ENCODE measurements at regions not wholly inside any gene's neighbourhood (a gene's known extent, or its start where the extent isn't known, plus 50 kb on each side); places are given as distances from the start of the nearest gene placed in this dataset.

DNA sequence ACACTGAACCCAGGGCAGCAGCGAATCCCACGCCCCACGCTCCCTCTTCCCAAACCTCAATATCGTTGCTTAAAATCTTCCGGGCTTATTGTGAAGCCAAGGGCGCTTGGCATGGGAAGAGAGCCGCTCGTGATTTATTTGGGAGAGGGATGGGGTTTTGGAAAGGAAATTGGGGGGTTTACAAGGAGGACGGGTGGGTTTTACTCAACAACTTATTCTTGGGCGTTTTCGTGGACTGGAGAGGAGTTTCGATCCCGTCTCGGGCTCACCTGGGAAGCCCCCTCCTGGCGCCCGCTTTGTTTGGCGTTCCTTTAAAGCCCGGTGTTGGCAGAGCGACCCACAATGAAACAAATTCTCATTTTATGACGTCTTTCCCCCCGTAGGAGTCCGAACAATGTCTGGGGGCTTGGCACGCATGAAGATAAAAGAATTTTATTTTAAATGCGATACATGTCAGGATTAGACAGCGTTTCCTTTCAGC, 135.3 kb downstream of the INSIG2 start:
- H3K27me3 ChIP-seq (ENCODE audit: low read length), result no peaks in the 10 kb centered on the region
- H4K20me1 ChIP-seq (ENCODE audit: low read depth, low read length), result no peaks in the 10 kb centered on the region; the same call in 1 of the 2 replicates
- H3K9me2 ChIP-seq (replicated peaks; ENCODE audit: insufficient read depth, low read length), result no peaks in the 10 kb centered on the region
- H3K36me3 ChIP-seq (ENCODE audit: low read length), result no peaks in the 10 kb centered on the region
- no peaks in the 10 kb centered on the region for H3K9me3 ChIP-seq (ENCODE audit: insufficient read depth, low read length)
- H3K27ac ChIP-seq (ENCODE audit: low read depth, low read length), result no peak overlapping the region
- TF ChIP-seq EZH2phosphoT487 (conservative IDR thresholded peaks at IDR 0.05; ENCODE audit: low read length), result no peak
- TF ChIP-seq, protein P1, sequence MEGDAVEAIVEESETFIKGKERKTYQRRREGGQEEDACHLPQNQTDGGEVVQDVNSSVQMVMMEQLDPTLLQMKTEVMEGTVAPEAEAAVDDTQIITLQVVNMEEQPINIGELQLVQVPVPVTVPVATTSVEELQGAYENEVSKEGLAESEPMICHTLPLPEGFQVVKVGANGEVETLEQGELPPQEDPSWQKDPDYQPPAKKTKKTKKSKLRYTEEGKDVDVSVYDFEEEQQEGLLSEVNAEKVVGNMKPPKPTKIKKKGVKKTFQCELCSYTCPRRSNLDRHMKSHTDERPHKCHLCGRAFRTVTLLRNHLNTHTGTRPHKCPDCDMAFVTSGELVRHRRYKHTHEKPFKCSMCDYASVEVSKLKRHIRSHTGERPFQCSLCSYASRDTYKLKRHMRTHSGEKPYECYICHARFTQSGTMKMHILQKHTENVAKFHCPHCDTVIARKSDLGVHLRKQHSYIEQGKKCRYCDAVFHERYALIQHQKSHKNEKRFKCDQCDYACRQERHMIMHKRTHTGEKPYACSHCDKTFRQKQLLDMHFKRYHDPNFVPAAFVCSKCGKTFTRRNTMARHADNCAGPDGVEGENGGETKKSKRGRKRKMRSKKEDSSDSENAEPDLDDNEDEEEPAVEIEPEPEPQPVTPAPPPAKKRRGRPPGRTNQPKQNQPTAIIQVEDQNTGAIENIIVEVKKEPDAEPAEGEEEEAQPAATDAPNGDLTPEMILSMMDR (IDR thresholded peaks at IDR 0.05; ENCODE audit: insufficient read depth, low read length, poor library complexity, severe bottlenecking), result no peak
- no peaks in the 10 kb centered on the region for H3K79me2 ChIP-seq (ENCODE audit: insufficient read depth, low read length)
- H3F3A ChIP-seq (ENCODE audit: insufficient read depth), result no peaks in the 10 kb centered on the region
- H2AFZ ChIP-seq (ENCODE audit: low read depth, low read length, severe bottlenecking), result peak overlapping the region; percentile 100
- peak overlapping the region; percentile 98 for H3K4me2 ChIP-seq (ENCODE audit: low read depth, low read length, poor library complexity, severe bottlenecking)
- H3K9ac ChIP-seq (ENCODE audit: low read length), result peak overlapping the region; percentile 52
- peak overlapping the region; percentile 60 for H3K4me3 ChIP-seq (ENCODE audit: insufficient read depth, low read length, poor library complexity, severe bottlenecking)

DNA sequence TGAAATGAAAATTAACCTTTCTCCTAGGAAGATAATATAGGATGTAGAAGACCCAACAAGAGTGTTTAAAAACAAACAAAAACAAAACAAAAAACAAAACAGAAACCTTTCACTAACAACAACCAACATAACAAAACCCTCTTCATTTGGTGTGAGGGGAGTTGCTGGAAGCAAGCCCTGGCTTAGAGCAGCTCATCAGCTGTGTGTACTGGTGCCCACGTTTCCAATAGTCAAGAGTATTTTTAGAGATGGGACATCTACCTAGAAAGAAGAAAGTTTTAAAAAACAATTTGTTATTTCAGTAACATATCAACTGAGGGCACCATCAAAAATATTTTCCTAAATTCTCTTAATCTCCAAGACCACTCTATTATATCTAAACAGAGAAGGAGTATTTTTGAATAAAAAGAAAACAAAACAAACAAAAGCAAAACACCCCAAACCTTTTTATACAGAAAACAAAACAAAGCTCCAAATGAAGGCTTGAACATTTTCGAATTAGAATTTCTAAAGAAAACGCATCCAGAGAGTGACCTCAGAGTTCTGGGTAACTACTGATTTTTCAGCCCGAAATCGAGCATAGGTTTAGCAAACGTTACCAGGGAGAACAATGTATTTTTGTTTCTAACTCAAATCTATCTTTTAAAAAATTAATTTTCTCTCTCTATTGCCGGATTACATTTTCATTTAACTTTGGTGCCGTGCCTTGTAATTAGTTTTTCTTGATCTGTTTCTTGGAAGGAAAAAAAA, 134.6 kb downstream of the INSIG2 start:
- TF ChIP-seq, protein P1 (IDR thresholded peaks at IDR 0.05; ENCODE audit: insufficient read depth, low read length, poor library complexity, severe bottlenecking), result no peak
- TF ChIP-seq EZH2phosphoT487 (conservative IDR thresholded peaks at IDR 0.05; ENCODE audit: low read length), result no peak
- Histone ChIP-seq H3K4me2 (ENCODE audit: low read depth, low read length, poor library complexity, severe bottlenecking) (peak overlapping the region; percentile 98), H3K27ac (ENCODE audit: low read depth, low read length) (no peak overlapping the region), H3K9me2 (replicated peaks; ENCODE audit: insufficient read depth, low read length) (no peaks in the 10 kb centered on the region), H3K79me2 (ENCODE audit: insufficient read depth, low read length) (no peaks in the 10 kb centered on the region), H2AFZ (ENCODE audit: low read depth, low read length, severe bottlenecking) (peak overlapping the region; percentile 100), H3K9me3 (ENCODE audit: insufficient read depth, low read length) (no peaks in the 10 kb centered on the region), H3K36me3 (ENCODE audit: low read length) (no peaks in the 10 kb centered on the region), H3K9ac (ENCODE audit: low read length) (no peak overlapping the region), H3K27me3 (ENCODE audit: low read length) (no peaks in the 10 kb centered on the region), H3F3A (ENCODE audit: insufficient read depth) (no peaks in the 10 kb centered on the region), H4K20me1 (ENCODE audit: low read depth, low read length) (no peaks in the 10 kb centered on the region; the same call in 1 of the 2 replicates), H3K4me3 (ENCODE audit: insufficient read depth, low read length, poor library complexity, severe bottlenecking) (no peak overlapping the region)

DNA sequence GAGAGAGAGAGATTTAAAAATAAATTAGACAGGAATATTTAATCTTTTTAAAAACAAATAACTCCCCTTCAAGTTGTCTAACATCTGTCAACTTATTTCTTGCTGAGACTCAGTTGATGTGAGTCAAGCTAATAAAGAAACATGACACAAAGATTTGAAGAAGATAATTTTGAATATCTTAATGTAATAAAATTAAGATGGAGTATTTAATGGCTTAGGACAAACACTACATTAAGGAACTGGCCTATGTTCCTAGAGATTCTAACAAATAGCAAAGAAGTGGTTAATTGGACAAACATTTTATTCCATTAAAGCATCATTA, 134.0 kb downstream of the INSIG2 start:
- TF ChIP-seq EZH2phosphoT487 (conservative IDR thresholded peaks at IDR 0.05; ENCODE audit: low read length), result no peak
- TF ChIP-seq, protein P1 (IDR thresholded peaks at IDR 0.05; ENCODE audit: insufficient read depth, low read length, poor library complexity, severe bottlenecking), result no peak
- H3K27ac ChIP-seq (ENCODE audit: low read depth, low read length), result no peak overlapping the region
- no peaks in the 10 kb centered on the region for H3K27me3 ChIP-seq (ENCODE audit: low read length)
- no peak overlapping the region for H3K9ac ChIP-seq (ENCODE audit: low read length)
- H2AFZ ChIP-seq (ENCODE audit: low read depth, low read length, severe bottlenecking), result no peak overlapping the region
- H4K20me1 ChIP-seq (ENCODE audit: low read depth, low read length), result no peaks in the 10 kb centered on the region; the same call in 1 of the 2 replicates
- H3F3A ChIP-seq (ENCODE audit: insufficient read depth), result no peaks in the 10 kb centered on the region
- H3K9me3 ChIP-seq (ENCODE audit: insufficient read depth, low read length), result no peaks in the 10 kb centered on the region
- H3K4me2 ChIP-seq (ENCODE audit: low read depth, low read length, poor library complexity, severe bottlenecking), result no peak overlapping the region
- H3K36me3 ChIP-seq (ENCODE audit: low read length), result no peaks in the 10 kb centered on the region
- no peaks in the 10 kb centered on the region for H3K9me2 ChIP-seq (replicated peaks; ENCODE audit: insufficient read depth, low read length)
- no peaks in the 10 kb centered on the region for H3K79me2 ChIP-seq (ENCODE audit: insufficient read depth, low read length)
- H3K4me3 ChIP-seq (ENCODE audit: insufficient read depth, low read length, poor library complexity, severe bottlenecking), result no peak overlapping the region

Measured in SU-DHL-6 (cell line).